Left cardiac atrium (tissue), 4 donors: ENCODE measurements at regions not wholly inside any gene's neighbourhood (a gene's known extent, or its start where the extent isn't known, plus 50 kb on each side); places are given as distances from the start of the nearest gene placed in this dataset.

ENCODE experiments used
- ATAC-seq, 2 donors: fragments of 200-7000 bp; cut with Tn5 transposase; one replicate each; pipeline ENCODE4 v1.9.1; 2020; ENCODE audit warnings: mild to moderate bottlenecking in 2 of 2, moderate library complexity in 2 of 2
- DNase-seq: peaks from one replicate; pipeline ENCODE4 v3.0.0-alpha.2; 2020
- intact Hi-C, 2 donors: fragments of 100-400 bp; cut with DNase I; formaldehyde crosslinking; loops; one replicate each; pipeline versions ENCODE4 v1.14.1 to v1.15.1; 2022 to 2023
- donor health status: DM: no; HTN: yes; CAD: no.
- donor health status: DM: no; HTN: yes; CAD: no; lungs with severe emphysema.
- donor health status: DM: yes; HTN: yes; CAD: no.
- donor health status: Dilated cardiomyopathy.

DNA sequence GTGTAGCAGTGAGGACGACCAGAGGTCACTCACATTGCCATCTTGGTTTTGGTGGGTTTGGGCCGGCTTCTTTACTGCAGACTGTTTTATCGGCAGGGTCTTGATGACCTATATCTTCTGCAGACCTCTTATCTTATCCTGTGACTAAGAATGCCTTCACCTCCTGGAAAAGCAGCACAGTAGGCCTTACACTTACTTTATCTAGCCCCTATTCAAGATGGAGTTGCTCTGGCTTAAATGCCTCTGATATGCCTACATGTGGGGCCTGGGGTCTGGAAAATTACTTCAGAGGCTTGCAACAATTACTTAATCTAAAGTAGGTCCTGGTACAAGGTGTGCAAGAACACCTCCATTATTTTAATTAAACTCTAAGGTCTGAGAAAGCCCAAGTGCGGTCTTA is 86.9 kb upstream of the IL12B start:
- ATAC-seq (no peak), DNase-seq (no peak)
- intact Hi-C loops: loop anchor here in 1 of 2 donors (10.0 kb wide), 1 partner anchor 132 kb away; no protein-coding TSS in a partner anchor

DNA sequence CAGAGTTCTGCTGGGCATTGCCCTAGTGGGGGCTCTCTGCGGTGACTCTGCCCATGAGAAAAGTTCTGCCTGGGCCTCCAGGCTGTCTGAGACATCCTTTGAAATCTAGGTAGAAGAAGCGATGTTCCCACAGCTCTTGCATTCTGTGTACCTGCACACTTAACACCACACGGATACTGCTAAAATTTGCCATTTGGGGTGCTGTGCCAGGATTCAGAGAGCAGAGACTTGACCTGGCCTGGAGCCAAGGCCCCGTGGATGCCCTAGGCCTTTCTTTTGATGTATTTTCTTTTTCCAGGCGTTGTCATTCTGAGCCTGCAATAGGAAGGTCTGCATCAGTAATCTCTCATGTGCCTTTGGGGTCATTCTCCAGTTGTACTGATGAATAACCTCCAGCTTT is 89.3 kb upstream of the IL12B start:
- DNase-seq: no peak
- ATAC-seq: no peak
- intact Hi-C loops: loop anchor here in 1 of 2 donors (10.0 kb wide), 1 partner anchor 135 kb away; no protein-coding TSS in a partner anchor

DNA sequence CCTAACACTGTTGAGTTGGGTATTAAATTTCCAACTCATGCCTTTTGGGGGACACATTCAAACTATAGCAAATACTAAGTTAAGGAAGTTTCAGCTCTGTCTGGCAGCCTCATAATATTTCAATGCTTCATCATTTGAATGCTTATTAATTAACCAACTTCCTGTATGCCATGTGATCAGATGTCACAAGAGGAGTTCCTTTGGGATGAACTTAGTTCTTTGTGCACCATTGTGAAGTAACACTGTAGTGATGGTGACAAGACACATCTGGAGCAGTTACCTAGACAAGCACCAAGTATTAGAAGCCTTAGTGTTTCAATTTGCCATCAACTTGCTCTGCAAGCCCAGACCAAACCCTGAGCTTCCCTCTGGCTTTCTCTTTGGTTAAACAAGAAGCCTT is 90.7 kb upstream of the IL12B start:
- ATAC-seq: no peak
- intact Hi-C loops: no loop called here
- DNase-seq: no peak

DNA sequence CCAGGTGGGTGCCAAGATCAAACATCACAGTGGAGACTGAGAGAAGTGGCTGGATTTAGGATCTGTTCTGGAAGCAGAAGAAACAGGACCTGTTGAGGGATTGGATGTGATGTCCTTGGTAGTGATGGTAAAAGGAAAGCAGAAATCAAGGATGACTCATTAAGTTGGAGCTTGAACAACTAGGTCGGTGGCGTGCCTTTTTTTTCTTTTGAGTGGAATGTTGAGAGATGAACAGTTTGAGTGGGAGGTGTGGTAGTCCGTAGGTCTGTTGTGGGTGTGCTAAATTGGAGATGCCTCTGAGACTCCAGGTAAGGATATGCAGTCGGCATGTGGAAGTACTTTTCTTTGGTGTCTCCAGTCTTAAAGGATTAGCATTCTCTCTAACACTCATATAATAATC is 92.1 kb upstream of the IL12B start:
- DNase-seq (no peak), ATAC-seq (peak in 1 of 2 donors; percentile 69)
- intact Hi-C loops: no loop called here

DNA sequence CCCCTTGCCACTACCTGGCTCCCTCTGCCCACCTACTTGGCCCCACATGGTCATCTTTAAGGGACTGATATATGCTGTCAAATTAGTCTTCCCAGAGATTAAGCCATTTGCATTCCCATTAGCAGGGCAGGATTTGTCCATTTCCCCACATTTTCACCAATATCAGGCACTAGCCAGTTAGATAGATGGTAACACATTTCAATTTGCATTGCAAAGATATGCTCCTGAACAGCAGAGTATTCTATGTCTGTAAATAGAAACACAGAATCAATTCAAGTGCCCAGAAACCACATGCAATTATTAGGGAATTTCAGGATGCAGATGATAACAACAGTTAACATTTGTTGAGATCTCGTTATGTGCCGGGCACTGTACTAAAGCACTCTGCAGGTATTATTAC is 92.6 kb upstream of the IL12B start:
- DNase-seq: no peak
- intact Hi-C loops: no loop called here
- no peak for ATAC-seq

DNA sequence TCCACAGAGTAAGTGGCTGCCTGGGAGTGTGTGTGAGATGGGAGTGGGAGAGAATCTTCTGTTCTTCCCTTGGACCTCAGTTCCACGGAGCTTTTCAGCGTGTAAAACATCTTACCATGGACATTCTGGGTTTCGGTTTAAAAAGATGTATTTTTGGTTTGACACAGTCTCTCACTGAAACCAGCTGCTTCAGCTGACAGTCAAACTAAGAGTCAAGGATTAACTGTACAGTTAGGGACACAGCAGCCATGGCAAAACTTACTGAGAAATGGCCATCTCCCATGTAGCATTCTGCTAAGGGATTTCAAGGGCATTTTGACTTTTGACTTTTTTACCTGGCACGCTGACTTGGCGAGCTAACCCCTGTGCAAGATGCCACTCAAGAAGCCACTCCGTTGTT is 93.8 kb upstream of the IL12B start:
- no peak for DNase-seq
- intact Hi-C loops: no loop called here
- no peak for ATAC-seq

DNA sequence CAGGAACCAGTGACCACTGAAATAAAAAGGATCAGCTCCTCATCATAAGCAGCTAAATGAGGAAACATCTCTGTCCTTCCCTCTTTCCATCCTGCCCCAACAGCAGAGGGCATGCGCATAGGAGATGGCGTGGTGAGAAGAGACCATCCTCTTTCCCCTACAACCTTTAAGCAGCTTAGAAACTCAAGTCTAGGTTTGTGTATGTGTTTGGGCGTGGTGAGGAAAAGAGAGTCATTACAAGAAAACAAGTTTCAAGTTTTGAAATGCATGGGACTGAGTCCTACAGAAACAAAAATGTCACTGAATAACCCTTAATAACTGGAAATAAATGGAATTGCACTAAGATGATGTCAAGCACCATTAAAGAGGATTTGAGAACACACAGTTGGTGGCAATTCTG is 96.4 kb upstream of the IL12B start:
- no peak for DNase-seq
- intact Hi-C loops: no loop called here
- ATAC-seq: no peak

DNA sequence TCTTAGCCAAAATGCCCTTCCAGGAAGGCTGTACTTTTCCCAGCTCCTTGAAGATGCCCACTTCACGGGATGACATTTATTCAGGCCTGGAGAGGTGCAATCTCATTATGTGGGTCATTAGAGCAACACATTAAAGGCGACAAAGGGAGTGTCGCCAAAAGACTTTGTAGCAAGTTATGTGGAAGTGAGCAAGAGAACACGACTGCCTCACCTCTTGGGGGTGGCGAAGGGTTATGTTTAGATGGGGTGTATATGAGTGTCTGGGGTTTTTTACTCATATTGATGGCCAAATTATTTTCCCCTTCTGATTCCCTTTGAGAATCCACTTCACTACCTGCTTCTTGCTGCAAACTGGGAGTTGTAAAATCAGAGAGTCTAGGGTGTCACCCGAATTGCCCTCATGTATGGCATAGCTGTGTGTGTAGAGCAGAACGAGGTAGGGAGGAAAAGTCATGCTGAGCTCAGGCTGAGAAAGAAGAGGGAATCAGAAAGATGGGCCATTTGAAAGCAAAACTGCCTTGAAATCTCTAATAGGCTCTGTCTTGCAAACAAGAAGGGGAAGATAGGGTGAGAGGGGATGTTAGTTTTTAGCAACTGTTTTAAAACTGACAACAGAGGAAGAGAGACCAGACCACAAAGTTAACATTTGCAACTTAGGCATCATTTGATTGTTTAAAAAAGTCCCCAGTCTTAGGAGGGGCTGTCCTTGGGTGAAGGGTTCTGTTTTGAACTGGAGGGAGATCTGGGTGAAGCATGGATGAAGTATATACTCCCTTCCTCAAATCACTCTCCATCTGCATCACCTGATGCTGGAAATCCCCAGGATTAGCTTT is 97.1 kb upstream of the IL12B start:
- no peak for DNase-seq
- no peak for ATAC-seq
- intact Hi-C loops: no loop called here

DNA sequence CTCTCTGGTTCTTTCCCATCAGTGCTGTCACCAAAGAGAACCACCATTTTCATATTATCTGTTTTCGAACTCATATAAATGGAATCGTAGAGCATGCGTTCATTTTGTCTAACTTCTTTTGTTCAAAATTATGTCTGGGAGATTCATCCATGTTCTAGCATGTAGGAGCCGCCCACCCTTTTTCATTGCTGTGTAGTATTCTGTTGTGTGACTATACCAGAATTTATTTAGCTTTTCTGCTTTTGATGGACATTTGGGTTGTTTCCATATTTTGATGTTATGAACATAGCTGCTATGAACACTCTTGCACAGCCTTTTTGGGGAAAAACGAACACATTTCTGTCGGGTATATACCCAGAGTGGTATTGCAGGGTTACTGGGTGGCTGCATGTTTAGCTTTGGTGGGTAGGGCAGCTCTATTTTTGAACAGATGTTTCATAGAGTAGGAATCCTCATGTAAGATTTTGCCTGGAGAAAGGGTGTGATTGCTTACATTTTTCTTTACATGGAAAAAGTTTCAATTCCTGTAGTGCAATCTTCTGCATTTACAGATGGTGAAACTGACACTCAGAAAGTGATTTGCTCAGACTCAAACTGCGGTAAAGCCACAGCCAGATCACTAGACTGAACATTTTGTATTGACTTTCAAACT is 100.2 kb upstream of the IL12B start:
- ATAC-seq (no peak), DNase-seq (no peak)

DNA sequence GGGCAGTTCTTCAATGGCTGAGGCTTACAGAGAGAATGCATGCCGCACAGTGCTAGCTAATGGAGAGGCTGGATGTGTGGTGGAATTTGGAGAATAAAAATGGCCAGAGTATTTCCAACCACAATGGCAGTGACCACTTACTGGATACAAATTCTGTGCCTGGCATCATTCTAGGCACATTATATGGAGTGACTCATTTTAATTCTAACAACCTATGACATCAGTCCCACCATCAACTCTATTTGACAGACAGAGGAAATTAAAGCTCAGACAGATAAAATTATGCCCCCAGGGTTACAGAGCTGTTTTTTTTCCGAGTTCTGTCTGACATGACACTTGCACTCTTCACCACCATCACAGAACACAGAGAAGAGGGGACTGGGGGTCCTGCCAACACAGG is 105.6 kb upstream of the IL12B start:
- intact Hi-C loops: no loop called here
- no peak for DNase-seq
- ATAC-seq: no peak

More for the DNA sequence above, 100.2 kb upstream of the IL12B start:
- intact Hi-C loops: no loop called here

DNA sequence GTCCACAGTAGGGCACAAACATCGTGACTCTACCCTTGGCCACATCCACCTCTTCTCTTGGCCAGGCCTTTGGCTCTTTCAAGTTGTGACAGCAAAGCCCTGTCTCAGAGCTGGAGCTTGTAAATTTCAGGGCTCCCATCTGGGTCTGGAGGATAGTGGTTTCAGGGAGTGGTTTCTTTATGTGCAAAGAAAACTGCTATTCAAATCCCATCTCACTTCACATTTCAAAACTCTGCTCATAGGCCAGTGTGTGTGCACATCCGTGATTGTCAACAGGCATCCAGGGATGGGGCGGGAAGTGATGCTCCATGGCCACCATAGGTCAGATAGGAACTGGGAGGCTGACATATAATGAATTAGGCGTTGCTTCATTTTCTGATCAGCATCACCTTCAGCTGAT is 107.8 kb upstream of the IL12B start:
- no peak for DNase-seq
- ATAC-seq: no peak
- intact Hi-C loops: no loop called here

DNA sequence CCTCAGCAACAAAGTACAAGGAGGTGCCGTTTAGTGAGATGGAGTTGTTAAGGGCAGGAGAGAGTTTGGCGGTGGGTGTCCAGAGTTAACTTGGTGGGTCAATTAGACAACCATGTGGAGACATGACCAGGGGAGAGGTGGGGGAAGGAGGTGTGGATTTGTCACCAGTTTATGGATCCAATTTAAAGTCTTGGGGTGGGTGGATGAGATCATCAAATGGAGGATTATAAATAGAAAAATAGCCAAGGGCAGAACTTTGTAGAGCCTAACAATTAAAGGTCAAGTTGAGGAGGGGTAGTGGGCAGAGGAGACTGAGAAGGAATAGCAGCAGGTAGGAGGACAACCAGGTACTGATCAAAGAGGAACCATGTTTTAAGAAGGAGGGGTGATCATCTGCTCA is 108.7 kb upstream of the IL12B start:
- DNase-seq: no peak
- intact Hi-C loops: no loop called here
- no peak for ATAC-seq

DNA sequence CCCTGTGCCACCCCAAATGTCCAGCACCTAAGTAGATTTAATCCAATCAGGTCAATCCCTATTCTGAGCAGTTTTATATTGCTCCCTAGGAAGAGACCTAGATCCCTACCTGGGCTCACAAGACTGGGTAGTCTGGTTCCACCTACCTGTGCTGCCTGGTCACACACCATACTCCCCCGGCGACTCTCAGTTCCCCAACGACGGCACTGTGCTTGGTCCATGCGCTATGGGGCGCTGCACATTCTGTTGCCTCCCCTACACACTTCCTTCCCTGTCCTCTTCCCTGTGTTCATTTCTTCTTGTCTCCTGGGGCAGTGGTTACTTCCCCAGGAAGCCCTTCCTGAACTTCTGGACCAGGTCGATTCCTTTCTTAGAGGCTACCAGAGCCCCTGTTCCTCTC is 109.9 kb upstream of the IL12B start:
- intact Hi-C loops: loop anchor here (5.0 to 10.0 kb wide), 3 partner anchors 527 to 547 kb away; no protein-coding TSS in a partner anchor
- DNase-seq (no peak), ATAC-seq (no peak)

DNA sequence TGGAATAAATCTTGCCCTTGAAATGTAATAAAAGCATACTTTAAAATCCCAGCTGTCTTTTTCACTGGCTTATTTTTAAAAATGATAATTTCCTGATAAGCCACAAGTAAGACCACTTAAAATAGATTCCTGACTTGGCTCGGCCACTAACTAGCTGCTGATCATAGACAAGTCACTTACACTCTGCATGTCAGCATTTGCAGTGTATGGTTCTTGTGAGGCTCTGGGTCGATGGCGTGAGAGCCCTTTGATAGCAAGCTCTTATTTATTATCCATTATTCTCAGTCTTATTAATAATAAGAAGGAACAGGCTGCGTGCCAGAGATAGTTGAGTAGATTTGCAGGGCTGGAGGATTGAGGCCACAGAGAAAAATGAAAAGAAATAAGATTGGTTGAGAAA is 110.7 kb upstream of the IL12B start:
- DNase-seq (no peak), ATAC-seq (peak in 1 of 2 donors; percentile 25)
- intact Hi-C loops: loop anchor here (5.0 to 10.0 kb wide), 3 partner anchors 526 to 546 kb away; no protein-coding TSS in a partner anchor

DNA sequence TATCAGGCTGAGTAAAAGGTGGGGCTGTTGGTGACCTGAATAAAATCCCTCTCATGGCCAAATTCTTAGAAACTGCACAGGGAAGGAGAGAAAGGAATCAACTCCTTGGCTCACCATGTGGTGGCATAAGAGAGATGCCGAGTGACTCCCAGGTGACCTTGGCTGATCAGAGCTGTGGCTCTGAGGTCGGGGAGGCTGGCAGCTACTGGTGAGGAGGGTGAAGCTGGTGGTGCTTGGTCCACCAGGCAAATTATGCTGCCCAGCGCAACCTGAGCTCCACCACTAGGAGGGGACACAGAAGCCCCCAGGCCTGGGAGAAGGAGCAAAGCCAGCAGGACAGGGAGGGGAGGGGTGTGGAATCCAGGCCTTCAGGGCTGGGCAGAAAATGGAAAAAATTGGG is 111.2 kb upstream of the IL12B start:
- DNase-seq (no peak), ATAC-seq (peak; percentile 69 to 85)
- intact Hi-C loops: loop anchor here (5.0 to 10.0 kb wide), 3 partner anchors 526 to 546 kb away; no protein-coding TSS in a partner anchor

DNA sequence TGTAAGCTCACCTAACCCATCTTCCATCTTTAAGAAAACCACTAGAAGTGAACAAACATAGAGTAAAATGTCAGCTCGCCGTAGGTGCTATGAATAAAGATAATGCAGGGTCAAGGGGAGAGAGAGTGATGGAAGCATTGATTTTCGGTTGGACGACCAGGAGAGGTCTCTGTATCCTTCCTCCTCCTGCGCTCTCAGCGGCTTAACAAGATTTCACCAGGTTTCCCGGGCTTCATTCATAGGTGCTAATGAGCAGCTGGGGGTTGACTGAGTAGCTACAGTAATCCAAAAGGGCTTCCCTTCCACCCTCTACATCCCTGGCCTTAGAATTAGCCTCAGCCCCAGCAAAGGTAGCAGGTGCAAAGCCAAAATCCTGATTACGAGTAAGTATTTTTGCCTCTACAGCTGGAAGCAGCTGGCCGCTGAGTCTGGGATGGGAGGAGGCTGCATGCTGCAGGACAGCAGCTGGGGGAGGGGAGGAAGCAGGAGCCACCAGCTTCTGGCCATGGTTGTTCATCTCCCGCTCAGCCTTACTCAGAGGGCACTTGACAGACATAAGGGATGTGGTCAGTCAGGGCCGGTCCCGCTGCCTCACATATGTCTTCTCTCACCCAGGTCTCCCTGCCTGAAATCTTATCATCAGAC is 112.0 kb upstream of the IL12B start:
- ATAC-seq (peak in 1 of 2 donors; percentile 56), DNase-seq (no peak)
- intact Hi-C loops: loop anchor here (5.0 to 10.0 kb wide), 3 partner anchors 525 to 545 kb away; no protein-coding TSS in a partner anchor

DNA sequence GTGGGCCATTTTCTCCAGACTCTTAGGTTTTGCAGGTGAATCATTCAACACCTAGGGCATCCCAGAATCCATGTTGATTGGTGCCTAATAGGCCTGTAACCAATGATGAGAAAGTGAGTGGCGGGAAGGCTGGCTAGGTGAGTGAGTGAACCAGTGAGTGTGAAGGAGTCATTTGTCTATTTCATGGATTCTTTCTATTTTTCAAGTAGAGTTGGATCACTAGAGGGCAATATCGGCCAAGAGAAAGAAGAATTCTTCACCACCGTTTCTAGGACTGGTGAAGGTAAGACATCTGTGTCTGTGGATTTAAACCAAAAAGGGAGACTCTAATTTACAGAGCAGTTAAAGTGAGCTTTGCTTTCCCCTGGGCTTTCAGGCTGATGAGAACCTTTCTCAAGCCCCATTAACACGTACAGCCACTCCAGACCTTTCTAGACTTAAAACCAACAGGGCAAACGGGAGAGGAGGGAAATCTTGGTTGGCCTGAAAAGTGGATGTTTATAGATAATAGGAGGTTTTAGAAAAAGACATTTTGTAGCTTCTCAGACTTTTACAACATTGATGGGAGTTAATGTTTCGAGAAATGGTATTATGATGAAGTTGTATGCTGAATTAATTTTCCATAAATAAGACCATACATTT is 114.3 kb upstream of the IL12B start:
- no peak for DNase-seq
- intact Hi-C loops: loop anchor here (5.0 to 10.0 kb wide), 3 partner anchors 523 to 543 kb away; no protein-coding TSS in a partner anchor
- peak; percentile 39 to 56 for ATAC-seq

DNA sequence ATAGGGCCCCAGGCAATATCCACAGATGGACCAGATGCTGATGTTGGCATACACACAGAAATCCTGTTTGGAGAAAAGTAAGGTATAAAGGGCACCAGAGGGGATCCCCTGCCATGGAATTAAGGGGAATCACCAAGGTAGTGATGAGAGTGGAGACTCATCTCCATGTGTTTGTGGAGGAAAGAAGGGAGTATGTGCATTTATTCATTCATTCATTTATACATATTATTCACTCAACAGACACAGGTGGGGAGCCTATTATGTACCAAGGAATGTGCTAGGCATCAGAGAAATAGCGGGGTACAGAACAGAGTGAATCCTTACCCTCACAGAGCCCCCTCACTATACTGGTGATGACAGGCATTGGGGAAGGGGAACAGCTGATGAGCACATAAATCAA is 116.8 kb upstream of the IL12B start:
- intact Hi-C loops: loop anchor here in 1 of 2 donors (10.0 kb wide), 1 partner anchor 538 kb away; no protein-coding TSS in a partner anchor
- ATAC-seq: no peak

DNA sequence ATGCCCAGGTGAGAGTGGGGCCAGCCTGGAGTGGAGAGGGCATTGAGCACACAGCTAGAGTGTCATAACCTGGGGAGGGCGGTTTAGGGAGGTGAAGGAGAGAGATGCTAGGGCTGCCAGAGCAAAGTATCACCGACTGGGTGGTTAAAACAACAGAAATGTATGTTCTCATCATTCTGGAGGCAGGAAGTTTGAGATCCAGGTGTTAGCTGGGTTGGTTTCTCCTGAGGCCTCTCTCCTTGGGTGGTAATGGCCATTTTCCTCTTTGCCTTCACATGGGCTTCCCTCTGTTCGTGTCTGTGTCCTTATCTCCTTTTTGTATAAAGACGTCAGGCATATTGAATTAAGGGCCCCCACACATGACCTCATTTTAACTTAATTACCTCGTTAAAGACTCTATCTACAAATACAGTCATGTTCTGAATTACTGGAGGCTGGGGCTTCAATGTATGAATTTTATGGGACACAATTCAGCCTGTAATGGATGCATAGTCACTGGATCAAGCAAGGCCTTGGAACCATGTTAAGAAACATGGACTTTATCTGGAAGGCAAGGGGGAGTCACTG is 118.6 kb upstream of the IL12B start:
- ATAC-seq (no peak), DNase-seq (no peak)
- intact Hi-C loops: loop anchor here in 1 of 2 donors (10.0 kb wide), 1 partner anchor 536 kb away; no protein-coding TSS in a partner anchor

More for the DNA sequence above, 116.8 kb upstream of the IL12B start:
- DNase-seq: no peak
